ENCODE measurements at regions not wholly inside any gene's neighbourhood (a gene's known extent, or its start where the extent isn't known, plus 50 kb on each side); places are given as distances from the start of the nearest gene placed in this dataset.

DNA sequence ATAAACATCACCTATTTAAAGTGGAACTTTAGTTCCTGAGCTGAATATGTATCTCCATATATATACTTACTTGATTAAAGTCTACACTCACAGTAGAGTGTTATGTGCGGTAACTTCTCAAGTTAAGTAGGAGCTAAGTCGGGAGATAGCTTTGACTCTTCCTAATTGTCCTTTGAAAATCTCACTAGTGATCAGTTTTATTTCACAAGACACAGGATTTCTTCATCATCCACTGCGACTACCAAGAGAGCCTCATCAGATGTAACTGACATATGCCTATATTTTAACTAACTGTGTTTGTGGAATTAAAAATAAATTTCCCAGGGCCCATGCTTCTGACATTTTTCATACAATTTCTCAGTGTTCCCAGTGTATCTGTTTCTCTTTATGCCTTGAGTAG, 1664.0 kb downstream of the EFNB2 start:
- DNase-seq, result no peak

DNA sequence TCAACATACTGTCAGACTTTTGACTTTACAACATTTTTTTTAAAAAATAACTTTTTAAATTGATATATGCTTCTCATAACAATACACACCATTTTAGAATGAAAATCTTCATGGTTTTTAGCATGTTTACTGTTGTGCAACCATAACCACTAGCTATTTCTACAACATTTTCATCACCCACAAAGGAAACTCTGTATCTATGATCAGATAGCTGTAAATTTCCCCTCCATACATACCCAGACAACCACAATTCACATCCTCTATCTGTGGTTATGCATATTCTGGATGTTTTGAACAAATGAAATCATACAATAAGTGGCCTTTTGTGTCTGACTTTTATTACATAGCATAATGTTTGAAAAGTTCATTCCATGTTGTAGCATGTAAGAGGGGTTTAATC, 1666.0 kb downstream of the EFNB2 start:
- DNase-seq, result no peak

DNA sequence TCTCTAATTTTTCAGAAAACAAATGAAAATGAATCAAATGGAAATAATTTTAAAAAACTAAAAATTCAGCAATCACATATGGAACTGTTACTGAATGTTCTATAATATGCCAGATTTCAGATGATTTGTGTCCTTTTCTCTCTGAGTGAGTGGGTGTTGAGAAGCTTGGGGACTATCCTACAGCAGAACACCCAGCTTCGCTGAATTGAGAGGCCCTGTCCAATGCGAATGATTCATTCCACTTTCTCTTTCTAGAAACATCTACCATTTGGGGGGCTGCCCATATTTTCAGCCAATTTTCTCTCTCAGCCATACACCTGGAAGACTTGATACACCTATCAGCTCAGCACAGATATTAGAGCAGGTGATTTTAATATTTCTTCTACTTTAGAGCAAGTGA, 1666.7 kb downstream of the EFNB2 start:
- no peak for DNase-seq

DNA sequence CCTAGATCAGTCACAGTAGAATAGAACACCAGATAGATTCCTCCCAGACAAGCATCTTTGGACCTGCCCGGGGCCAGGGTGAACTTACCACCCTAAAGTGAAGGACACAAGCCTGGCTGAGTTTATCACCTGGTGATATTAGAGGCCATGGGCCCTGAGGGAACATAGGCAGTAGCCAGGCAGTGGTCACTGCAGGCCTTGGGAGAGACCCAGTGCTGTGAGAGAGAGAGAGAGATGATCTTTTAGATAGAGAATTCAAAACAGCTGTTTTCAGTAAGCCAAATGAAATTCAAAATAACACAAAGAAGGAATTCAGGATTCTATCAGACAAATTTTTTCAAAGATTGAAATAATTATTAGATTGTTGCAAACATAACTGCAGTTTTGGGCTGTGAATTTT, 1679.9 kb downstream of the EFNB2 start:
- DNase-seq, result no peak

DNA sequence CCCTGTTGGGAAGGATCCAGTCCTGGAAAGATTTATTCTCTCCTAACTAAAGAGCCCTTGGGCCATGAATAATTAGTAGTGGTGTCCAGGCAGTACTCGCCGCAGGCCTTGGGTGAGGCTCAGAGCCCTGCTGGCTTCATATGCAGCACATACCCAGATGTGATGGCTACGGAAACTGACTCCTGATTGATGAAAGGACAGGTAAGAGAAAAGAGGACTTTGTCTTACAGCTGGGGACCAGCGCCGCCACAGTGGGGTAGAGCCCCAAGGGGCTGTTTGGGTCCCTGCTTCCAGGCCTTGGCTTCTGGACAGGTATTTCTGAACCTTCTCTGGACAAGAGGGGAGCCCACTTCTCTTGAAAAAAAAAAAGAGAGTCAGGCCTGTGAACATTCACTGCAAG, 1680.8 kb downstream of the EFNB2 start:
- DNase-seq, result no peak

DNA sequence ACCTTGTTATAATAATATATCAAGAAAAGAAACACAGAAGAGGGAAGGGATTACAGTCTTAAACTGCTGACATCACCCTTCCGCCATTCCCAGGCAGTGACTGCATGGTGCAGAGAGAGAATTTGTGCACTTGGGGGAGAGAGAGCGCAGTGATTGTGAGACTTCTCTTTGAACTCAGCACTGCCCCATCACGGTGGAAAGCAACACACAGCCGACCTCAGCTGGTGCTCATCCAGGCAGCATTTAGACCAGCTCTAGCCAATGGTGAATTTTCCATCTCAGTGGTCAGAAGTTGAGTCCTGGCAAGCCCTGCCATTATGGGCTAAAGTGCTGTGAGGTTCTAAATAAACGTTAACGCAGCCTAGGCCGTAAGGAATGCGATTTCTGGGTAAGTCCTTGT, 1681.5 kb downstream of the EFNB2 start:
- no peak for DNase-seq

DNA sequence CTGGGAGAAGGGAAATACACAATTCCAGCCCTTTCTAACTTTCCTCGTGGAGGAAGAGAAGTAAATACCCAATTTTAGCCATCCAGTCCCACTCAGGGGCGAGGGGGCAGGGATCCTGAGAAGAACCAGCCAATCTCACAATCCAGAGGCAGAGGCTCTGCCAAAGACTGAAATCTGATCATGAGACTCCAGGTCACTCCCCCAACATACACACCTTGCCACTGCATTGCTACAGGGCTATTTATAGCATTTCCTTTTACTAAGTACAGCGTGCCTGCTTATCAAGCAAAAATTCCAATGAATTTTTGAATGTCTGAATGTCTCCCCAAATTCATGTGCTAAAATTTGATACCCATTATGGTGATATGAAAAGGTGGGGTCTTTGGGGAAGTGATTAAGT, 1687.5 kb downstream of the EFNB2 start:
- DNase-seq, result no peak

DNA sequence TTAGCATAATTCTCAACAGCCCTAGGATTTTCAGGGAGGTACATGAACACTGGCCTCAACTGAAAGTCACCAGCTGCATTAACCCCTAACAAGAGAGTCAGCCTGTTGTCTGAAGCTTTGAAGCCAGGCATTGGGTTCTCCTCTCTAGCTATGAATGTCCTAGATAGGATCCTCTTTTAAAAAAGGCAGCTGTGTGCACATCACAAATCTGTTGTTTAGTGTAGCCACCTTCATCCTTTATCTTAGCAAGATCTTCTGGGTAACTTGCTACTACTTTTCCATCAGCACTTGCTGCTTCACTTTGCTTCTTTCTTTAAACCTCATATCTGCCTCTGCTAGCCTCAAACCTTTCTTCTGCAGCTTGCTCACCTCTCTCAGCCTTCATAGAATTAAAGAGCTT, 1692.1 kb downstream of the EFNB2 start:
- no peak for DNase-seq

DNA sequence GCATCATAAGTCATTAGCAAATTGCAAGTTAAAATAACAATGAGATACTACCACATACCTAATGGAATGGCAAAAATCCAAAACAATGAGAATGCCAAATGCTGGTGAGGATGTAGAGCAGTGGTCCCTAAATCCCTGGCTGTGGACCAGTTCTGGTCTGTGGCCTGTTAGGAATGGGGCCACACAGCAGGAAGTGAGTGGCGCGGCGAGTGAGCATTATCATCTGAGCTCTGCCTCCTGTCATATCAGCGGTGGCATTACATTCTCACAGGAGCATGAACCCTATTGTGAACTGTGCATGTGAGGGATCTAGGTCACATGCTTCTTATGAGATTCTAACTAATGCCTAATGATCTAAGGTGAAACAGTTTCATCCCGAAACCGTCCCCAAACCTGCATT, 1694.4 kb downstream of the EFNB2 start:
- no peak for DNase-seq

DNA sequence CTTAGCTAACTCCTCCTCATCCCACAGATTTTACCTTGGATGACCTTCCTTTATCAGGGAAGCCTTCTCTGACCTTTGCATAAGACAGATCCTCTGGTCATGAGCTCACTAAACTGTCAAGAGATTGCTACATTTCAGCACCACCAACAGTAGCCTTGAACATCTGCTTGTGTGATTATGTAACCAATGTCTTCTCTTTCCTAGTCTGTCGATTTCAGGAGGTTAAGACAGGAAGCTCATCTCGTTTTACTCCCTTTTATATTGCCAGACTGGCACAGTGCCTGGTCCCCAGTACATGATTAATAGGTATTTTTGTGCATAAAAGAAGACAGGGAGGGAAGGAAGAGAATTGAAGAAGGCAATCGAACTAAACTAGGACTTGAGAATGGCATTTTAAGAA, 1697.7 kb downstream of the EFNB2 start:
- no peak for DNase-seq

DNA sequence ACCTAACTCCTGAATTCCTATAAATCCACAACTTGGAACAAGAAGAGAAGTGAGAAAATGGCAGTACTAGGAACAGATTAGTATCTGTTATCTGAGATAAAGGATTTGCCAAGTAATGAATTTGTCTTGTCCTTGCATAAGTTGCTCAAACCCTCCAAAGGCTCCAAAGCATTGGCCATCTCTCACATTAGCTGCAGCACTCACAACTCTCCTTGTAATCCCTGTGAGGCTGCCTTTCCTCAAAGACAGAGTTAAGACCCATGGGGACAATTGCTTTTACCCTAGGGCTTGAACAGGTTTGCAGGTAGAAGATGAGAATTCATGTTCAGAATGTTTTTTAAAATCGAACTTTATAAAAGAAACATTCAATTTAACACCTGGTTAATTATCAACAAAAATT, 1702.2 kb downstream of the EFNB2 start:
- no peak for DNase-seq

DNA sequence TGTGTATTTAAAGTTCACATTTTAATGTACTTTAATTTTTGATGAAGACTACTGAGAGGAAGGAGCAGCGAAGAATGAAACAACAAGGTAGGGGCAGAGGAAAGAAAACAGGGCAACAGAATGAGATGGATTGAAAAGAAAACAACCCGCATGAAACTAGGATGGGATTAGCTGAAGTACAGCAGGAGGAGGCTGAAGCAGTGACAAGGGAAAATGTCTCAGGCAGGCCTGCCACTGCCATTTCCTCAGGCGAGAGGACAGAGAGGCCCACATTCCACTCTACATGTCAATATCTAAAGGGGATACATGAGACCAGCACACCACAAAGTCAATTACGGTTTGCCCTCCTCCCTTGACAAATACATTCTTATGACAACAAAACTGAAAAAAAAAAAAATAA, 1703.2 kb downstream of the EFNB2 start:
- DNase-seq, result no peak

DNA sequence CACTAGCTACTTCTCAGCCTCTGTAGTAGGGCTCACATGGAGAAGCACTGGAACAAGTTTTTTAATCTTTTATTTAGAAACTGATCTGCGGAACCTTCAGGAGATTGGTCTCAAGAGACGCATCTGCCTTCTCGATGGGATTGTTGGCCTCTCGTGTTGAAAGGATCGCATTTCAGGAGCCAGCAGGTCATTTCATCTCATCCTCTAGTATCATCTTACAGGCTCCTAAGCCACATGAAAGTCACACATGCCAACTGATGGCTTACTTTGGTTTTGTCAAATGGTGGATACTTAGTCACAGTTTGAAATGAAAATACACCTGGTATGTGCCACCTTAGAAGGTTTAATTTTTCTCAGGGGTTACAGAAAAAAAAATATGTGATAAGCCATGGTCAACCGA, 1703.6 kb downstream of the EFNB2 start:
- DNase-seq, result no peak

DNA sequence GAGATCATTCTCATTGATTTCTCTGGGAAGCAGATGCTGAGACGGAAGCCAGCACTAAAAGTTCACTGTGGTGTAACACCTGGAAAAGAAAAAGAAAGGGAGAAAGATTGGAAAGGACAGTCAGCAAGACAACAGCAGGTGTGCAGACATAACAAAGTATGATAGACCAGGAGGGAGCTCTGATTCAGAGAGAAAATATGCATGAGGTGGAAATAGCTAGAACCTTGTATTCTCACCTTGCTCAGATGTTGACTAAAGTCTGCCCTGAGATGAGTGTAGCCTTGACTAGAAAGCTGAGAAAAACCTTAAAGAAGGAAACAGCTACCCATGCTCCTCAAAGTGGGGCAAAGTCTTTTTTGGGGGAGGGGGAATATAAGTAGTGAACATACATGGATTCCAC, 1711.8 kb downstream of the EFNB2 start:
- no peak for DNase-seq

DNA sequence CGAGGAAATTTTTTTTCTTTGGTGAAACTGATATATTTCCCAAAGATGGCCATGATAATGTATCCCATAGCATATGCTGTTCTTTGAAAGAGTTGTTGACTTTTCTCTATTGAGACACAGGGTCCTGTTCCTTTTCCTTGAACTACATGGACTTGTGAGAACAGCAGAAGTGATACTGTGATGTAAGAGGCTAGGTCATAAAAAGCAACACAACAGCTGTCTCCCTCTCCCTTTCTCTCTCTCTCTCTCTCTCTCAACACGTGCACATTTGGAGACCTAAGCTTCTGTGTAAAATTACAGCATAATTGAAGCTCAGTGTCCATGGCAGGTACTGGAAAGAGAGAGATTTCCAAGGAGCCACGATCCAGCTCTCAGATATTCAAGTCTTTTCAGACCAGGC, 1712.4 kb downstream of the EFNB2 start:
- DNase-seq, result no peak

DNA sequence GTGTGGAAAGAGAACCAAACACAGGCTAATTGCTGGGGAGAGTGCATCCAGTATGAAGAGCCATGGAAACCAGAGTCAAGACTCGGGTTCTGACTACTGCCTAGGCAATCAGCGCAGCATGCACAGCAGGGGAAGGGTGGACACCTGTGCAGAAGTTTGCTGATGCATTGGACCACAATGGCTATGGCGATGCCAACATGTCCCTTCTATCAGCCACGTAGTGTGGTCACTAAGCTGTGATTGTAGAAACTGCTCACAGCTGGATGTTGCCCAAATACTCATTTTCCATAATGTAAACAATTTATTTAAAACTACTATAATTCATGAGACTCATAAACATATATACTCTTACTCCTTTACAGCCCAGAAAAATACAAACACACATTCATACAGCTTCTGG, 1718.2 kb downstream of the EFNB2 start:
- no peak for DNase-seq

DNA sequence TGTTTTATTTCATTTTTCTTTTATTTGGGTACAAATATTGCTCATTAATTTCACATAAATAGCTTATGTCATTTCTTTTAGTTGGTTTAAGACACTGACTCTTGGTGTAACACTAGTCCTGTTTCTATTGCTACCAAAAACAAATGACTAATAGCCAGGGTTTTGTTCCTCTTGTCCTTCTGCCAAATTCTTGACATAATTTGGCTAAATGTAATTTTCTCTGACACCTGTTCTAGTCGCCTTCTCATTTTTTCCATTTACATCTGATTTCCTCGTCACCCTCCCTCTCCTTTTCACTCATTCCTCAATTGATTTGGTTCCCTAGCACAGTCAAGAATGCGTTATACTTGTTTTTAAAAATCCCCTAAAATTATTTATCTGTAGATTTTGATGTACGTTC, 1718.7 kb downstream of the EFNB2 start:
- no peak for DNase-seq

DNA sequence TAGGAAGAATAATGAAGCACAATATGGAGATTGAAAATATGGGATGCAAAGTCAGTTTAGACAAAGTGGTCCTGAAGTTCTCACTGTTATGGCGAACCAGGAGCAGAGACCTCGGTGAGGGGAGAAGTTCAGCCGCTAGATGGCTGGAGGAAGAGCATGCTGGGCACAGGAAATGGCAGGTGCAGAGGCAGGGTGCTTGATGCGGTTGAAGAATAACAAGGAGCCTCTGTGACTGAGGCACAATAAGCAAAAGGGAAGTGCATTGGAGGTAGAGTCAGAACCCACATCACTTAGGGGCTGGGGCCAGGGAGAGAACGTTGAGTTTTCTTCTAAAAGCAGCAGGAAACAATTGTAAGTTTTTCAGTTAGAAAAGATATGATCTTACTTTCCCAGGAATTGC, 1725.2 kb downstream of the EFNB2 start:
- no peak for DNase-seq

DNA sequence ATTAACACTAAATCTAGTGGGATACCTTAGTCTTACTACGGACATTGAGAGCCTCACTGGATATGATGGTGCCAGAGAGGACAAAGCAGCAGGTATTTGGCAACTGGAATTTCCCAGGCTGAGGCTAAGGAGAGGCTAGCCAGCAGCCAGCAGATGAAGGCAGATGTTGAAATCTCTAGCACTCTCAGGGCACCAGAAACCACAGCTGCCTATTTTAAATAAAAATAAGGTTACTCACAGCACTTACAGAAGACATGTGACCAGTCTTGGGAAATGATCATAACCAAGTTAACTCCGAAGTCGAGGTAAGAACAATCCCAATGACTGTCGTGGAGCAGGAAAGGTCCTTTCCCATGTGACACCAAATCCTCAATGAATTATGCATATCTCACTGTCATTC, 1726.0 kb downstream of the EFNB2 start:
- no peak for DNase-seq

DNA sequence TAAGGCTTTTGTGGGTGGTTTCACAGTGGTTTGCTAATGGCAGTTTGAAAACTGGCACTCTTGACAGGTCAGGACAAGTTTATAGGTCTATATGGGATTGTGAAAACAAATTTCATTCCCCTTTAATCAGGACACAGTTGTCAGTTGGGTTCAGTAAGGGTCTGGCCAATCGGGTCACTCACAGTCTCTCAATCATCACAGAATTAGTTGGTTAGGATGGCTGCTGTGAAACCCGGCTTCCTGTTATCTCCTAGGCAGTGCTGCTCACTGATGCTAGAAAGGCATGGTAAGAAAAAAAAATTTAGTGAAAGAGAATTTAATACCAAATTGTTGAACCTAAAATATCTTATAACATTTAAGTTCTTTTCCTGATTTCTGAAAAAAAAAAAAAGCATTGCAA, 1730.1 kb downstream of the EFNB2 start:
- no peak for DNase-seq

DNA sequence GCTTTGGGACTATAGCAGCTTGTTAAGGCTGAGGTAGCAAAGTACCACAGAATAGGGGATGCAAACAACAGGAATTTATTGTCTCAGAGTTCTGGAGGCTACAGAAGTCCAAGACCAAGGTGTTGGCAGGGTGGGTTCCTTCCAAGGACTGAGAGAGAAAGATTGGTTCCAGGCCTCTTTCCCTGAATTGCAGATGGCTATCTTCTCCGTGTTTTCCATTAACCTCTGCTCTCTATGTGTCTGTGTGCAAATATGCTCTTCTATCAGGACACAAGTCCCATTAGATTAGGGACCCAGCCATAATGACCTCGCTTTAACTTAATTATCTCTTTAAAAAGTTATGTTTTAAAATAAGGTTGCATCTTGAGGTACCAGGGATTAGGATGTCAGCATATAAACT, 1732.9 kb upstream of the SLC10A2 start:
- DNase-seq, result no peak

DNA sequence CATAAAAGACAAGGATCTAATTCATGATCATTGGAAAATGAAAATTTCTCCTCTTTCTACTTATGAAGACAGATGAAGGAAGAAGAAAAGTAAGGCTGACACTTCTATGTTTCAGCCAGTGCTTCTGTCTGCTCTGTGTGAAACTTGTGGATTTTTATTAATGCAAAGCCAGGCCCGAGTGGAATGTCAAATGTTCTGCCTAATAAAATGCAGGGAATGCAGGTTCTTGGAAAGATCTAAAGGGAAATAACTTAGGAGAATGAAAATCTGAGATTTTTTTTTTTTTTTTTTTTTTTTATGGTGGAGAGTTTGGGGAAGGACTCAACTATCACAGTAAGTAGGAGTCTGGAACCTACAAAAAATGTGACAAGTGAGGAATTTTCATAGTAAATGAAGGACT, 1732.3 kb upstream of the SLC10A2 start:
- no peak for DNase-seq

DNA sequence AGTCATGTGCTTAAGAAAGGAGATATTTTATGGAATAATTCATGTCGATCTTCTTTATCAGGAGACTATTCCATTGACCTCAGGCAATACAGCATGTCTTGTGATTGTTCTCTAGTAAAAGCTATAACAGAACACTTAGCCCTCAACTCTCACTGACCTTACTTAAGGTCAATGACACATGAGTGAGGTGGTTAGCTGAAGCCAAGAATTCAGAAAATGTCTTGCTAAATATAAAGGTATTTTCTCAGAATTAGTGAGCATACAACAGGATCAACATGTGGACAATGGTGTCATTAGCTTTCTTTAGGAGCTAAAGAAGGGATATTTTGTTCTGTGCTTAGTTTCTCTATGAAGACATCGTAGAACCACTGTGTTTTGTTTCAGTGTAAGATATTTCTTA, 1730.4 kb upstream of the SLC10A2 start:
- no peak for DNase-seq

DNA sequence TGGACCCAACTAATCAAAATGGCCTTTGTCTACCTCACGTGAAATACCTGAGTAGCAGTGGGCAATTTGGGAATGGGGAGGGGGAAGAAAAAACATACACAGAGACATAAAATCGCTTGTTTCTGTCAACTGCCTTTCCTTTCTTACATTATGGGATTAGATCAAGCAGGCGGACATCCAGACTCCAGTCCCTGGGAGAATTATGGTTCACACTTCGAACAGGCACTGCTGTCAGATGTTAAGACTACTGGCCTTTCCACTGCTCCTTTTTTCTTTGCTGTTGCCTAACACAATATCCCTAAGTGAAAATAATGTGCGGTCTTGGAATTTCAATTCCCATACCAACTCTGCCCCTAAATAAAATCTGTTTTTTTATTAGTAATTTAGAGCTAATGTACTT, 1719.7 kb upstream of the SLC10A2 start:
- DNase-seq, result no peak

DNA sequence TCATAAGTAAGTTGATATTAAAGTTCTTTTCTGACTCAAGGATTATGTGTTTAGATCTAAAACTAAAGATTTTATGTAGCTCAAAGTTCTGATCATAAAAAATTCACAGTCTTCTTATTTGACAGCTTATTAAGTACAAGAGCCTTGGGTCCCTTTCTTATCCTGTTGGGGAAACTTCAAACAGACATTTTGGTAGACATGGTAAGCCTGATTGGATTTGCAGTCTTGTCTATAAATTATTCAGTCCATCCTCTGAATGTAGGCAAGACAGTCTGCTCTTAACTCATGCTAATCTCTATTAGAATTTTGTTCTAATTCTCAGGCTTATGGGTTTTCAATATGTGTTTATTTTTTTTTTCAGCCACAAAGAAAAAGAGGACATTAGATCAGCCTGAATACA, 1718.7 kb upstream of the SLC10A2 start:
- no peak for DNase-seq

DNA sequence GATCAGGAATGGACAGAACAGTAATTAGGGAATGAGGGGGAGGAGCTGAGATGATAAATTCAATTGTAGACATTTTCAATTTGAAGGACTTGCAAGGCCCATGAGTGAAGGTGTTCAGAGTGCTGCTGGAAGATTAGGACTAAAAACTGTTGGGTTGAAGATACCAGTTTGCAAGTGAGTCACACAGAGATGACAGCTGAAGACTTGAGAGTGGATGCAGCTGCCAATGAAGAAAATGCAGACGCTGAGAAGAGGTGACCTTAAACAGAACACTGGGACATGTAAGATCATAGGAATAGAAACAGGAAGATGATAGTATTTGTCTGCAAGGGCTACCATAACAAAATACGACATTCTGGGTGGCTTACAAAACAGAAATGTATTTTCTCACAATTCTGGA, 1716.5 kb upstream of the SLC10A2 start:
- DNase-seq, result no peak

Data from stimulated activated naive CD4-positive, alpha-beta T cell (primary cell).